K562 (cell line): ENCODE measurements at regions not wholly inside any gene's neighbourhood (a gene's known extent, or its start where the extent isn't known, plus 50 kb on each side); places are given as distances from the start of the nearest gene placed in this dataset.

Experiments used
- ATAC-seq: fragments of 200-7000 bp; cut with Tn5 transposase; 3 replicates; pipeline ENCODE4 v1.9.1; 2020; ENCODE audit warnings: moderate library complexity
- BruUV-seq: library from RNA; stranded (reverse); fragments of 400-500 nt; replicated peaks from 2 replicates; lab custom pipeline; 2021; lab: Mats Ljungman, UMichigan
- CTCF ChIA-PET: fragments of 300-600 bp; formaldehyde crosslinking; extraction: SDS; loops from one replicate; lab custom pipeline; 2021; ENCODE audit warnings: low intra/inter-chr PET ratio; lab: Yijun Ruan, JAX
- POLR2A ChIA-PET: fragments of 300-600, 350-650 bp; sonication (Branson Sonifier 250); formaldehyde crosslinking; extraction: SDS; loops from one replicate; lab custom pipeline; 2021; ENCODE audit warnings: antibody characterized with exemption, inconsistent platforms; lab: Yijun Ruan, JAX
- DNase-seq, 4 experiments: peaks; one replicate each; pipeline versions ENCODE4 v3.0.0 to v3.0.0-alpha.2; 2011 to 2018; ENCODE audit warnings: low spot score in 3 of 4, mixed read lengths in 3 of 4; ENCODE audit errors: extremely low read depth in 1 of 4
- FAIRE-seq: peaks from 2 replicates; lab custom pipeline; 2011; peaks lifted over from hg19 to GRCh38; lab: Jason Lieb, UNC
- H2AFZ ChIP-seq: 2 replicates; pipeline ENCODE4 v1.6.0; 2011; ENCODE audit warnings: low read depth, low read length, control low read depth, inconsistent platforms
- H3K27ac ChIP-seq: fragments of 200-600 bp; 3 replicates; pipeline ENCODE4 v1.8.0; 2011; ENCODE audit warnings: low read depth, mild to moderate bottlenecking, control low read depth, inconsistent platforms, low read length, moderate library complexity, mixed read lengths; ENCODE audit errors: extremely low read depth
- H3K27me3 ChIP-seq, 2 experiments: fragments of 300-600 bp in 1 of 2; 2 replicates in 1 of 2; 3 replicates in 1 of 2; pipeline versions ENCODE4 v1.6.0 to v1.8.0; 2011; ENCODE audit warnings: inconsistent platforms in 2 of 2, low read length in 2 of 2, mild to moderate bottlenecking in 1 of 2, mixed read lengths in 1 of 2, moderate library complexity in 1 of 2; ENCODE audit not compliant: control insufficient read depth in 2 of 2, insufficient read depth in 2 of 2
- H3K36me3 ChIP-seq: fragments of 300-600 bp; 3 replicates; pipeline ENCODE4 v1.8.0; 2011; ENCODE audit warnings: mild to moderate bottlenecking, low read length, inconsistent platforms; ENCODE audit not compliant: control insufficient read depth, insufficient read depth
- H3K4me1 ChIP-seq, 2 experiments: fragments of 200-600 bp in 1 of 2; replicated peaks in 1 of 2; 2 replicates in 1 of 2; 3 replicates in 1 of 2; pipeline versions ENCODE4 v1.5.1 to v1.8.0; 2011; ENCODE audit warnings: inconsistent platforms in 2 of 2, low read length in 2 of 2, mild to moderate bottlenecking in 1 of 2, mixed read lengths in 1 of 2, moderate library complexity in 1 of 2; ENCODE audit not compliant: control insufficient read depth in 2 of 2, insufficient read depth in 2 of 2
- H3K4me2 ChIP-seq: 2 replicates; pipeline ENCODE4 v1.6.1; 2011; ENCODE audit warnings: low read length, control low read depth, inconsistent platforms, mixed read lengths; ENCODE audit not compliant: insufficient read depth
- H3K4me3 ChIP-seq: fragments of 200-600 bp; sonication (generic), shearing (Covaris generic); 2 replicates; pipeline ENCODE4 v1.5.1; 2016; ENCODE audit warnings: control low read depth, inconsistent platforms
- H3K79me2 ChIP-seq: fragments of 200-600 bp; 3 replicates; pipeline ENCODE4 v1.8.0; 2011; ENCODE audit warnings: low read length, inconsistent platforms; ENCODE audit not compliant: control insufficient read depth, insufficient read depth
- H3K9ac ChIP-seq, 2 experiments: 2 replicates each; pipeline versions ENCODE4 v1.6.0 to v1.6.1; 2011; ENCODE audit warnings: low read depth in 2 of 2, low read length in 2 of 2, control low read depth in 1 of 2, inconsistent platforms in 1 of 2, mild to moderate bottlenecking in 1 of 2, mixed read lengths in 1 of 2; ENCODE audit not compliant: insufficient read depth in 1 of 2
- H3K9me1 ChIP-seq: one replicate; pipeline ENCODE4 v1.6.0; 2011; ENCODE audit warnings: inconsistent platforms, mild to moderate bottlenecking, low read length, moderate library complexity; ENCODE audit not compliant: control insufficient read depth, insufficient read depth
- H3K9me3 ChIP-seq: replicated peaks from 2 replicates; pipeline ENCODE4 v1.5.1; 2011; ENCODE audit warnings: low read depth, low read length, inconsistent platforms; ENCODE audit not compliant: control insufficient read depth, insufficient read depth
- H4K20me1 ChIP-seq: replicated peaks from 2 replicates; pipeline ENCODE4 v1.6.1; 2011; ENCODE audit warnings: low read length, inconsistent platforms, mixed read lengths; ENCODE audit not compliant: control insufficient read depth, insufficient read depth
- ARID2 ChIP-seq: fragments of 450-650 bp; IDR thresholded peaks from 2 replicates; pipeline ENCODE4 v1.6.1; 2017; ENCODE audit warnings: antibody characterized with exemption, mild to moderate bottlenecking
- CBX8 ChIP-seq: fragments of 200-600 bp; sonication (generic); IDR thresholded peaks from 2 replicates; pipeline ENCODE4 v1.6.1; 2012; ENCODE audit warnings: borderline replicate concordance, mixed run types, low read depth, mild to moderate bottlenecking, moderate library complexity, mixed read lengths, low read length, control low read depth, inconsistent platforms; ENCODE audit not compliant: poor library complexity, severe bottlenecking; ENCODE audit errors: extremely low read depth
- DEAF1 ChIP-seq: fragments of 450-650 bp; formaldehyde crosslinking; IDR thresholded peaks from 2 replicates; pipeline ENCODE4 v1.4.0; 2020; ENCODE audit warnings: mild to moderate bottlenecking, moderate library complexity
- ID3 ChIP-seq, 2 experiments: fragments of 250-450 bp in 1 of 2; fragments of 450-650 bp in 1 of 2; sonication (Bioruptor Pico) in 1 of 2; IDR thresholded peaks; 2 replicates each; pipeline versions ENCODE4 v1.6.1 to v1.8.0; 2016 to 2021; ENCODE audit warnings: mild to moderate bottlenecking in 2 of 2, moderate library complexity in 2 of 2, missing compliant biosample characterization in 1 of 2, missing genetic modification characterization in 1 of 2
- MAFK ChIP-seq: IDR thresholded peaks from 2 replicates; pipeline ENCODE4 v1.6.1; 2011; ENCODE audit warnings: low read length, improper control_type of control experiment
- POLR2AphosphoS2 ChIP-seq: IDR thresholded peaks from 2 replicates; pipeline ENCODE4 v1.6.1; 2012; ENCODE audit warnings: low read length, improper control_type of control experiment
- RHOXF2B ChIP-seq: fragments of 250-450 bp; sonication (Bioruptor Pico); conservative IDR thresholded peaks from 2 replicates; pipeline ENCODE4 v1.5.1; 2021
- RUNX1 ChIP-seq: sonication (generic); IDR thresholded peaks from 2 replicates; pipeline ENCODE4 v1.6.1; 2016; ENCODE audit warnings: antibody characterized with exemption, low read depth
- SMAD1 ChIP-seq: fragments of 150-350 bp; IDR thresholded peaks from 2 replicates; pipeline ENCODE4 v1.6.1; 2014; ENCODE audit warnings: low read length, low read depth; ENCODE audit not compliant: partially characterized antibody
- TCF7L2 ChIP-seq: fragments of 150-350 bp; IDR thresholded peaks from 2 replicates; pipeline ENCODE4 v1.6.1; 2016; ENCODE audit warnings: low read depth, mild to moderate bottlenecking, low read length, moderate library complexity
- TFAP4 ChIP-seq: sonication (generic); formaldehyde crosslinking; IDR thresholded peaks from 2 replicates; pipeline ENCODE4 v1.8.0; 2022; ENCODE audit warnings: missing genetic modification reagents, mild to moderate bottlenecking, moderate library complexity, borderline replicate concordance
- TOE1 ChIP-seq, 2 experiments: fragments of 450-650 bp in 1 of 2; sonication (generic) in 1 of 2; formaldehyde crosslinking in 1 of 2; IDR thresholded peaks; 2 replicates each; pipeline versions ENCODE4 v1.7.1 to v1.8.0; 2016 to 2022; ENCODE audit warnings: borderline replicate concordance in 2 of 2, mild to moderate bottlenecking in 2 of 2, antibody characterized with exemption in 1 of 2, inconsistent platforms in 1 of 2, low read depth in 1 of 2, missing genetic modification reagents in 1 of 2, moderate library complexity in 1 of 2
- YBX1 ChIP-seq: fragments of 450-650 bp; IDR thresholded peaks from 2 replicates; pipeline ENCODE4 v1.7.1; 2016; ENCODE audit warnings: mild to moderate bottlenecking
- ZBTB1 ChIP-seq: sonication (generic); formaldehyde crosslinking; IDR thresholded peaks from 2 replicates; pipeline ENCODE4 v1.8.1; 2023; ENCODE audit warnings: missing genetic modification reagents, low read depth, mild to moderate bottlenecking, borderline replicate concordance
- ZBTB7A ChIP-seq: IDR thresholded peaks from 2 replicates; pipeline ENCODE4 v1.6.1; 2011; ENCODE audit warnings: low read depth, mild to moderate bottlenecking, low read length, moderate library complexity, borderline replicate concordance; ENCODE audit not compliant: control insufficient read depth
- ZFP30 ChIP-seq: fragments of 250-450 bp; sonication (Bioruptor Pico); IDR thresholded peaks from 2 replicates; pipeline ENCODE4 v1.8.0; 2022; ENCODE audit warnings: moderate library complexity, mild to moderate bottlenecking, inconsistent platforms, borderline replicate concordance
- ZNF134 ChIP-seq: fragments of 250-450 bp; sonication (Bioruptor Pico); conservative IDR thresholded peaks from 2 replicates; pipeline ENCODE4 v1.4.0; 2020
- ZNF57 ChIP-seq: fragments of 450-650 bp; formaldehyde crosslinking; IDR thresholded peaks from 2 replicates; pipeline ENCODE4 v1.4.0; 2020; ENCODE audit warnings: mild to moderate bottlenecking, moderate library complexity
- ZNF76 ChIP-seq: fragments of 250-450 bp; sonication (Bioruptor Pico); IDR thresholded peaks from 2 replicates; pipeline ENCODE4 v1.4.0; 2020; ENCODE audit warnings: mild to moderate bottlenecking, moderate library complexity, borderline replicate concordance
- WGBS: fragments of 100-300 bp; shearing (Covaris generic); methylation state at CpG from one replicate; pipeline ENCODE4 v1.1.6; 2016; ENCODE audit warnings: low coverage, mixed read lengths; ENCODE audit not compliant: insufficient coverage; ENCODE audit errors: missing lambda C conversion rate; 5-methylcytosine and 5-hydroxymethylcytosine counted together
- in situ Hi-C: fragments of 300-500 bp; cut with MboI; formaldehyde crosslinking; loops from 4 replicates; pipeline ENCODE4 v1.15.0; 2018; ENCODE audit warnings: inconsistent platforms, mixed read lengths
- intact Hi-C: fragments of 100-400 bp; cut with micrococcal nuclease; formaldehyde crosslinking; loops from 2 replicates; pipeline ENCODE4 v1.14.2; 2022

- no TSS peak for BruUV-seq
- no peak for DNase-seq
- 5% methylated on average over 4 of the region's 4 CpGs for WGBS
- Histone ChIP-seq H3K79me2 (no peaks in the 10 kb centered on the region), H3K4me3 (no peak overlapping the region), H3K27ac (no peak overlapping the region), H3K9me1 (no peaks in the 10 kb centered on the region), H3K36me3 (no peaks in the 10 kb centered on the region), H3K4me1 (no peaks in the 10 kb centered on the region), H3K4me2 (no peak overlapping the region), H2AFZ (no peak overlapping the region), H3K27me3 (no peaks in the 10 kb centered on the region), H3K9me3 (no peaks in the 10 kb centered on the region), H3K9ac (no peak overlapping the region), H4K20me1 (no peaks in the 10 kb centered on the region)
- POLR2A ChIA-PET, result no interaction called here
- intact Hi-C loops, result no loop called here
- in situ Hi-C loops, result no loop called here
- TF ChIP-seq DEAF1 (no peak), TCF7L2 (no peak), RUNX1 (no peak), ARID2 (no peak), MAFK (no peak), ZNF76 (no peak), TOE1 (IDR thresholded peaks at IDR 0.05; ENCODE audit: borderline replicate concordance) (no peak), TOE1 (CRISPR knock-in tag; IDR thresholded peaks at IDR 0.05; ENCODE audit: borderline replicate concordance, low read depth) (no peak), CBX8 (no peak), ZBTB7A (no peak), ZNF134 (no peak), RHOXF2B (no peak), YBX1 (no peak), SMAD1 (no peak), ZFP30 (no peak), ZNF57 (CRISPR knock-in tag) (no peak), POLR2AphosphoS2 (no peak), ID3 (CRISPR knock-in tag; IDR thresholded peaks at IDR 0.05) (no peak), ID3 (tag; IDR thresholded peaks at IDR 0.05) (no peak), ZBTB1 (no peak), TFAP4 (no peak)
- no peak for FAIRE-seq
- no peak for ATAC-seq
- CTCF ChIA-PET, result no interaction called here
Observed at GRCh38 chrX:27163236-27163635, 299.9 kb downstream of the PPP4R3C start.
